ENCODE measurements at regions not wholly inside any gene's neighbourhood (a gene's known extent, or its start where the extent isn't known, plus 50 kb on each side); places are given as distances from the start of the nearest gene placed in this dataset.

- Mint-ChIP-seq H3K36me3 (ENCODE audit: low read depth) (no peaks in the 10 kb centered on the region), H3K4me3 (no peak overlapping the region), H3K27ac (no peak overlapping the region), H3K27me3 (no peaks in the 10 kb centered on the region), H3K4me1 (ENCODE audit: low read depth) (no peaks in the 10 kb centered on the region), H3K9me3 (no peaks in the 10 kb centered on the region)
- intact Hi-C loops (cut with micrococcal nuclease) = no loop called here
- CTCF ChIA-PET = no interaction called here
- POLR2A ChIA-PET = no interaction called here
- ATAC-seq (no peak), DNase-seq (no peak)
- no peak for TF ChIP-seq CTCF (IDR thresholded peaks at IDR 0.05)
Observed at GRCh38 chr9:119483153-119483552, 113.9 kb upstream of the BRINP1 start.

GRCh38 chr9:119477197-119477596 lies 108.0 kb upstream of the BRINP1 start:
- no peak for ATAC-seq
- POLR2A ChIA-PET = no interaction called here

GRCh38 chr9:119458068-119458467 lies 88.8 kb upstream of the BRINP1 start:
- ATAC-seq (no peak), DNase-seq (no peak)
- peaks cover 4% of the 10 kb centered on the region for H3K9me3 Mint-ChIP-seq
- intact Hi-C loops (cut with micrococcal nuclease) = no loop called here
- ChIA-PET CTCF (no interaction called here), POLR2A (interaction anchor here (0.8 kb wide), 1 partner anchor 18 kb away, joined by 3 read pairs; no protein-coding TSS in a partner anchor)
- H3K27ac Mint-ChIP-seq = no peak overlapping the region
- no peak overlapping the region for H3K4me3 Mint-ChIP-seq
- no peak for TF ChIP-seq CTCF (IDR thresholded peaks at IDR 0.05)
- H3K4me1 Mint-ChIP-seq (ENCODE audit: low read depth) = no peaks in the 10 kb centered on the region
- no peaks in the 10 kb centered on the region for H3K36me3 Mint-ChIP-seq (ENCODE audit: low read depth)
- H3K27me3 Mint-ChIP-seq = no peaks in the 10 kb centered on the region

More at GRCh38 chr9:119477197-119477596, 108.0 kb upstream of the BRINP1 start:
- Mint-ChIP-seq H3K4me3 (no peak overlapping the region), H3K4me1 (ENCODE audit: low read depth) (no peaks in the 10 kb centered on the region), H3K27ac (no peak overlapping the region), H3K9me3 (no peaks in the 10 kb centered on the region), H3K27me3 (no peaks in the 10 kb centered on the region), H3K36me3 (ENCODE audit: low read depth) (no peaks in the 10 kb centered on the region)
- DNase-seq = no peak
- TF ChIP-seq CTCF (IDR thresholded peaks at IDR 0.05) = no peak
- intact Hi-C loops (cut with micrococcal nuclease) = no loop called here
- CTCF ChIA-PET = no interaction called here

- TF ChIP-seq CTCF (IDR thresholded peaks at IDR 0.05) = no peak
- ATAC-seq (no peak), DNase-seq (no peak)
- ChIA-PET POLR2A (no interaction called here), CTCF (no interaction called here)
- H3K36me3 Mint-ChIP-seq (ENCODE audit: low read depth) = no peaks in the 10 kb centered on the region
- H3K27me3 Mint-ChIP-seq = peaks cover 2% of the 10 kb centered on the region
- H3K27ac Mint-ChIP-seq = no peak overlapping the region
- intact Hi-C loops (cut with micrococcal nuclease) = no loop called here
- no peaks in the 10 kb centered on the region for H3K4me1 Mint-ChIP-seq (ENCODE audit: low read depth)
- no peak overlapping the region for H3K4me3 Mint-ChIP-seq
- peaks cover 4% of the 10 kb centered on the region for H3K9me3 Mint-ChIP-seq
Observed at GRCh38 chr9:119453980-119454379, 84.7 kb upstream of the BRINP1 start.

- peaks cover 4% of the 10 kb centered on the region for H3K9me3 Mint-ChIP-seq
- no peak overlapping the region for H3K4me3 Mint-ChIP-seq
- CTCF ChIA-PET = no interaction called here
- H3K4me1 Mint-ChIP-seq (ENCODE audit: low read depth) = no peaks in the 10 kb centered on the region
- DNase-seq (no peak), ATAC-seq (no peak)
- no peak for TF ChIP-seq CTCF (IDR thresholded peaks at IDR 0.05)
- H3K27ac Mint-ChIP-seq = no peak overlapping the region
- POLR2A ChIA-PET = no interaction called here
- intact Hi-C loops (cut with micrococcal nuclease) = no loop called here
- H3K27me3 Mint-ChIP-seq = peaks cover 2% of the 10 kb centered on the region
- H3K36me3 Mint-ChIP-seq (ENCODE audit: low read depth) = no peaks in the 10 kb centered on the region
Observed at GRCh38 chr9:119453490-119453911, 84.3 kb upstream of the BRINP1 start.

Data from activated CD8-positive, alpha-beta T cell treated with anti-CD3 and anti-CD28 coated beads for 36 hours (primary cell).